ENCODE measurements at regions not wholly inside any gene's neighbourhood (a gene's known extent, or its start where the extent isn't known, plus 50 kb on each side); places are given as distances from the start of the nearest gene placed in this dataset.

- Histone ChIP-seq H3K9me3 (no peaks in the 10 kb centered on the region), H3K9ac (ENCODE audit: low read depth in 2 of 2, low read length in 2 of 2) (no peak overlapping the region), H3K4me1 (no peaks in the 10 kb centered on the region), H3K36me3 (no peaks in the 10 kb centered on the region), H3K27me3 (no peaks in the 10 kb centered on the region), H3K27ac (no peak overlapping the region), H3K4me3 (no peak overlapping the region)
- intact Hi-C loops (cut with DNase I), result no loop called here
- TF ChIP-seq CTCF (IDR thresholded peaks at IDR 0.05), result no peak
- DNase-seq, result no peak
These were observed 859.4 kb downstream of the TYW1 start for GRCh38 chr7:67856046-67856445.

- Histone ChIP-seq H3K4me1 (no peaks in the 10 kb centered on the region), H3K36me3 (no peaks in the 10 kb centered on the region), H3K9ac (ENCODE audit: low read depth in 2 of 2, low read length in 2 of 2) (no peak overlapping the region), H3K27ac (no peak overlapping the region), H3K27me3 (no peaks in the 10 kb centered on the region), H3K9me3 (no peaks in the 10 kb centered on the region), H3K4me3 (no peak overlapping the region)
- no peak for TF ChIP-seq CTCF (IDR thresholded peaks at IDR 0.05)
- intact Hi-C loops (cut with DNase I), result no loop called here
- no peak for DNase-seq
These were observed 861.1 kb downstream of the TYW1 start for GRCh38 chr7:67857698-67858097.

- Histone ChIP-seq H3K36me3 (no peaks in the 10 kb centered on the region), H3K4me3 (no peak overlapping the region), H3K4me1 (no peaks in the 10 kb centered on the region), H3K9ac (ENCODE audit: low read depth in 2 of 2, low read length in 2 of 2) (no peak overlapping the region), H3K9me3 (no peaks in the 10 kb centered on the region), H3K27me3 (no peaks in the 10 kb centered on the region), H3K27ac (no peak overlapping the region)
- DNase-seq, result no peak
- intact Hi-C loops (cut with DNase I), result no loop called here
- TF ChIP-seq CTCF (IDR thresholded peaks at IDR 0.05), result no peak
These were observed 862.3 kb downstream of the TYW1 start for GRCh38 chr7:67858931-67859330.

GRCh38 chr7:67863911-67864310, 867.3 kb downstream of the TYW1 start:
- no peak for DNase-seq
- no peaks in the 10 kb centered on the region for H3K9me3 ChIP-seq
- no peak overlapping the region for H3K4me3 ChIP-seq
- H3K27me3 ChIP-seq, result no peaks in the 10 kb centered on the region
- intact Hi-C loops (cut with DNase I), result no loop called here
- no peak for TF ChIP-seq CTCF (IDR thresholded peaks at IDR 0.05)
- no peak overlapping the region for H3K27ac ChIP-seq
- no peaks in the 10 kb centered on the region for H3K36me3 ChIP-seq
- no peak overlapping the region for H3K9ac ChIP-seq (ENCODE audit: low read depth in 2 of 2, low read length in 2 of 2)
- H3K4me1 ChIP-seq, result no peaks in the 10 kb centered on the region

- H3K36me3 ChIP-seq, result no peaks in the 10 kb centered on the region
- no peak overlapping the region for H3K27ac ChIP-seq
- H3K9me3 ChIP-seq, result no peaks in the 10 kb centered on the region
- no peak overlapping the region for H3K4me3 ChIP-seq
- no peaks in the 10 kb centered on the region for H3K4me1 ChIP-seq
- H3K9ac ChIP-seq (ENCODE audit: low read depth in 2 of 2, low read length in 2 of 2), result no peak overlapping the region
- DNase-seq, result no peak
- H3K27me3 ChIP-seq, result no peaks in the 10 kb centered on the region
- TF ChIP-seq CTCF (IDR thresholded peaks at IDR 0.05), result no peak
- intact Hi-C loops (cut with DNase I), result no loop called here
These were observed 869.4 kb downstream of the TYW1 start for GRCh38 chr7:67866054-67866453.

- no peak overlapping the region for H3K27ac ChIP-seq
- intact Hi-C loops (cut with DNase I), result no loop called here
- TF ChIP-seq CTCF (IDR thresholded peaks at IDR 0.05), result no peak
- no peaks in the 10 kb centered on the region for H3K9me3 ChIP-seq
- H3K9ac ChIP-seq (ENCODE audit: low read depth in 2 of 2, low read length in 2 of 2), result no peak overlapping the region
- no peaks in the 10 kb centered on the region for H3K4me1 ChIP-seq
- H3K4me3 ChIP-seq, result no peak overlapping the region
- H3K36me3 ChIP-seq, result no peaks in the 10 kb centered on the region
- DNase-seq, result no peak
- H3K27me3 ChIP-seq, result no peaks in the 10 kb centered on the region
These were observed 870.2 kb downstream of the TYW1 start for GRCh38 chr7:67866812-67867211.

Measured in colonic mucosa (tissue), 4 donors.